K562 (cell line): ENCODE measurements at regions not wholly inside any gene's neighbourhood (a gene's known extent, or its start where the extent isn't known, plus 50 kb on each side); places are given as distances from the start of the nearest gene placed in this dataset.

Source experiments
- ATAC-seq: fragments of 200-7000 bp; cut with Tn5 transposase; 3 replicates; pipeline ENCODE4 v1.9.1; 2020; ENCODE audit warnings: moderate library complexity
- BruUV-seq: library from RNA; stranded (reverse); fragments of 400-500 nt; replicated peaks from 2 replicates; lab custom pipeline; 2021; lab: Mats Ljungman, UMichigan
- CTCF ChIA-PET: fragments of 300-600 bp; formaldehyde crosslinking; extraction: SDS; loops from one replicate; lab custom pipeline; 2021; ENCODE audit warnings: low intra/inter-chr PET ratio; lab: Yijun Ruan, JAX
- POLR2A ChIA-PET: fragments of 300-600, 350-650 bp; sonication (Branson Sonifier 250); formaldehyde crosslinking; extraction: SDS; loops from one replicate; lab custom pipeline; 2021; ENCODE audit warnings: antibody characterized with exemption, inconsistent platforms; lab: Yijun Ruan, JAX
- DNase-seq, 4 experiments: peaks; one replicate each; pipeline versions ENCODE4 v3.0.0 to v3.0.0-alpha.2; 2011 to 2018; ENCODE audit warnings: low spot score in 3 of 4, mixed read lengths in 3 of 4; ENCODE audit errors: extremely low read depth in 1 of 4
- FAIRE-seq: peaks from 2 replicates; lab custom pipeline; 2011; peaks lifted over from hg19 to GRCh38; lab: Jason Lieb, UNC
- H2AFZ ChIP-seq: 2 replicates; pipeline ENCODE4 v1.6.0; 2011; ENCODE audit warnings: low read depth, low read length, control low read depth, inconsistent platforms
- H3K27ac ChIP-seq: fragments of 200-600 bp; 3 replicates; pipeline ENCODE4 v1.8.0; 2011; ENCODE audit warnings: low read depth, mild to moderate bottlenecking, control low read depth, inconsistent platforms, low read length, moderate library complexity, mixed read lengths; ENCODE audit errors: extremely low read depth
- H3K27me3 ChIP-seq, 2 experiments: fragments of 300-600 bp in 1 of 2; 2 replicates in 1 of 2; 3 replicates in 1 of 2; pipeline versions ENCODE4 v1.6.0 to v1.8.0; 2011; ENCODE audit warnings: inconsistent platforms in 2 of 2, low read length in 2 of 2, mild to moderate bottlenecking in 1 of 2, mixed read lengths in 1 of 2, moderate library complexity in 1 of 2; ENCODE audit not compliant: control insufficient read depth in 2 of 2, insufficient read depth in 2 of 2
- H3K36me3 ChIP-seq: fragments of 300-600 bp; 3 replicates; pipeline ENCODE4 v1.8.0; 2011; ENCODE audit warnings: mild to moderate bottlenecking, low read length, inconsistent platforms; ENCODE audit not compliant: control insufficient read depth, insufficient read depth
- H3K4me1 ChIP-seq, 2 experiments: fragments of 200-600 bp in 1 of 2; replicated peaks in 1 of 2; 2 replicates in 1 of 2; 3 replicates in 1 of 2; pipeline versions ENCODE4 v1.5.1 to v1.8.0; 2011; ENCODE audit warnings: inconsistent platforms in 2 of 2, low read length in 2 of 2, mild to moderate bottlenecking in 1 of 2, mixed read lengths in 1 of 2, moderate library complexity in 1 of 2; ENCODE audit not compliant: control insufficient read depth in 2 of 2, insufficient read depth in 2 of 2
- H3K4me2 ChIP-seq: 2 replicates; pipeline ENCODE4 v1.6.1; 2011; ENCODE audit warnings: low read length, control low read depth, inconsistent platforms, mixed read lengths; ENCODE audit not compliant: insufficient read depth
- H3K4me3 ChIP-seq: fragments of 200-600 bp; sonication (generic), shearing (Covaris generic); 2 replicates; pipeline ENCODE4 v1.5.1; 2016; ENCODE audit warnings: control low read depth, inconsistent platforms
- H3K79me2 ChIP-seq: fragments of 200-600 bp; 3 replicates; pipeline ENCODE4 v1.8.0; 2011; ENCODE audit warnings: low read length, inconsistent platforms; ENCODE audit not compliant: control insufficient read depth, insufficient read depth
- H3K9ac ChIP-seq, 2 experiments: 2 replicates each; pipeline versions ENCODE4 v1.6.0 to v1.6.1; 2011; ENCODE audit warnings: low read depth in 2 of 2, low read length in 2 of 2, control low read depth in 1 of 2, inconsistent platforms in 1 of 2, mild to moderate bottlenecking in 1 of 2, mixed read lengths in 1 of 2; ENCODE audit not compliant: insufficient read depth in 1 of 2
- H3K9me1 ChIP-seq: one replicate; pipeline ENCODE4 v1.6.0; 2011; ENCODE audit warnings: inconsistent platforms, mild to moderate bottlenecking, low read length, moderate library complexity; ENCODE audit not compliant: control insufficient read depth, insufficient read depth
- H3K9me3 ChIP-seq: replicated peaks from 2 replicates; pipeline ENCODE4 v1.5.1; 2011; ENCODE audit warnings: low read depth, low read length, inconsistent platforms; ENCODE audit not compliant: control insufficient read depth, insufficient read depth
- H4K20me1 ChIP-seq: replicated peaks from 2 replicates; pipeline ENCODE4 v1.6.1; 2011; ENCODE audit warnings: low read length, inconsistent platforms, mixed read lengths; ENCODE audit not compliant: control insufficient read depth, insufficient read depth
- CTCF ChIP-seq, 3 experiments: IDR thresholded peaks in 2 of 3; conservative IDR thresholded peaks in 1 of 3; 2 replicates each; pipeline ENCODE4 v1.5.1; 2011 to 2012; ENCODE audit warnings: low read length in 3 of 3, mild to moderate bottlenecking in 3 of 3, control low read depth in 2 of 3, improper control_type of control experiment in 1 of 3, inconsistent platforms in 1 of 3, low read depth in 1 of 3, mixed read lengths in 1 of 3, moderate library complexity in 1 of 3; ENCODE audit not compliant: insufficient read depth in 2 of 3
- CXXC5 ChIP-seq: fragments of 250-450 bp; sonication (Bioruptor Pico); IDR thresholded peaks from 2 replicates; pipeline ENCODE4 v1.8.0; 2022; ENCODE audit warnings: inconsistent platforms, mild to moderate bottlenecking, moderate library complexity
- FOSL1 ChIP-seq: fragments of 200-800 bp; sonication (Bioruptor generic); conservative IDR thresholded peaks from 2 replicates; pipeline ENCODE4 v1.6.1; 2016; ENCODE audit warnings: missing genetic modification characterization, missing compliant biosample characterization
- GTF3C2 ChIP-seq: IDR thresholded peaks from 3 replicates; pipeline ENCODE4 v1.6.1; 2011; ENCODE audit warnings: borderline replicate concordance, mild to moderate bottlenecking, moderate library complexity; ENCODE audit not compliant: insufficient read length; ENCODE audit errors: extremely low read depth
- HDAC2 ChIP-seq: fragments of 450-650 bp; IDR thresholded peaks from 2 replicates; pipeline ENCODE4 v1.6.1; 2016; ENCODE audit warnings: mild to moderate bottlenecking
- LARP7 ChIP-seq: fragments of 450-650 bp; IDR thresholded peaks from 2 replicates; pipeline ENCODE4 v1.6.1; 2016
- NRF1 ChIP-seq, 2 experiments: fragments of 450-650 bp; IDR thresholded peaks in 1 of 2; conservative IDR thresholded peaks in 1 of 2; 2 replicates each; pipeline ENCODE4 v1.6.1; 2014; ENCODE audit warnings: mild to moderate bottlenecking in 2 of 2
- RNF219 ChIP-seq: fragments of 250-450 bp; sonication (Bioruptor Pico); IDR thresholded peaks from 2 replicates; pipeline ENCODE4 v1.5.0; 2022; ENCODE audit warnings: mild to moderate bottlenecking
- SREBF2 ChIP-seq: sonication (generic); formaldehyde crosslinking; IDR thresholded peaks from 2 replicates; pipeline ENCODE4 v1.4.0; 2020; ENCODE audit warnings: mild to moderate bottlenecking, missing genetic modification reagents
- ZBTB49 ChIP-seq: sonication (generic); formaldehyde crosslinking; IDR thresholded peaks from 2 replicates; pipeline ENCODE4 v1.8.0; 2022; ENCODE audit warnings: missing genetic modification reagents, mild to moderate bottlenecking, borderline replicate concordance
- ZNF589 ChIP-seq: fragments of 200-800 bp; sonication (Bioruptor generic); IDR thresholded peaks from 2 replicates; pipeline ENCODE4 v1.6.1; 2016; ENCODE audit warnings: low read depth, missing genetic modification characterization, missing compliant biosample characterization
- WGBS: fragments of 100-300 bp; shearing (Covaris generic); methylation state at CpG from one replicate; pipeline ENCODE4 v1.1.6; 2016; ENCODE audit warnings: low coverage, mixed read lengths; ENCODE audit not compliant: insufficient coverage; ENCODE audit errors: missing lambda C conversion rate; 5-methylcytosine and 5-hydroxymethylcytosine counted together
- in situ Hi-C: fragments of 300-500 bp; cut with MboI; formaldehyde crosslinking; loops from 4 replicates; pipeline ENCODE4 v1.15.0; 2018; ENCODE audit warnings: inconsistent platforms, mixed read lengths
- intact Hi-C: fragments of 100-400 bp; cut with micrococcal nuclease; formaldehyde crosslinking; loops from 2 replicates; pipeline ENCODE4 v1.14.2; 2022

- TF ChIP-seq CTCF (IDR thresholded peaks at IDR 0.05 in 2 of 3, conservative IDR thresholded peaks at IDR 0.05 in 1 of 3; ENCODE audit: insufficient read depth in 2 of 3, low read depth in 1 of 3, low read length in 3 of 3) (no peak), ZNF589 (CRISPR knock-in tag) (no peak), NRF1 (conservative IDR thresholded peaks at IDR 0.05 in 1 of 2, IDR thresholded peaks at IDR 0.05 in 1 of 2) (no peak), SREBF2 (no peak)
Observed at GRCh38 chr15:47296881-47297280, 420.4 kb upstream of the SEMA6D start (continued).

- Histone ChIP-seq H2AFZ (no peak overlapping the region), H3K9me1 (no peaks in the 10 kb centered on the region), H3K4me2 (no peak overlapping the region), H3K4me1 (no peaks in the 10 kb centered on the region), H3K27ac (no peak overlapping the region), H3K36me3 (no peaks in the 10 kb centered on the region), H3K9me3 (peaks cover 4% of the 10 kb centered on the region; the same call in 1 of the 2 replicates), H4K20me1 (no peaks in the 10 kb centered on the region), H3K9ac (no peak overlapping the region), H3K4me3 (no peak overlapping the region), H3K79me2 (no peaks in the 10 kb centered on the region), H3K27me3 (no peaks in the 10 kb centered on the region)
- DNase-seq = no peak
- in situ Hi-C loops (no loop called here), intact Hi-C loops (no loop called here)
- no TSS peak for BruUV-seq
- ChIA-PET POLR2A (no interaction called here), CTCF (no interaction called here)
- 0% methylated on average over 5 of the region's 5 CpGs for WGBS
- no peak for FAIRE-seq
- no peak for ATAC-seq
- TF ChIP-seq RNF219 (no peak), CXXC5 (CRISPR knock-in tag) (no peak), LARP7 (no peak), GTF3C2 (no peak), HDAC2 (no peak), ZBTB49 (no peak), FOSL1 (tag) (no peak)
Observed at GRCh38 chr15:47299846-47300434, 417.4 kb upstream of the SEMA6D start.
